22Rv1 (cell line): ENCODE measurements at regions not wholly inside any gene's neighbourhood (a gene's known extent, or its start where the extent isn't known, plus 50 kb on each side); places are given as distances from the start of the nearest gene placed in this dataset.

Experiments
- H3K27ac ChIP-seq: fragments of 450-650 bp; 2 replicates; pipeline ENCODE4 v1.5.1; 2017
- ZFX ChIP-seq: fragments of 450-650 bp; IDR thresholded peaks from 2 replicates; pipeline ENCODE4 v1.6.1; 2017; ENCODE audit warnings: antibody characterized with exemption, borderline replicate concordance
- TF ChIP-seq, protein P1 (sequence below): fragments of 450-650 bp; IDR thresholded peaks from 2 replicates; pipeline ENCODE4 v1.5.1; 2017; ENCODE audit warnings: mild to moderate bottlenecking

DNA sequence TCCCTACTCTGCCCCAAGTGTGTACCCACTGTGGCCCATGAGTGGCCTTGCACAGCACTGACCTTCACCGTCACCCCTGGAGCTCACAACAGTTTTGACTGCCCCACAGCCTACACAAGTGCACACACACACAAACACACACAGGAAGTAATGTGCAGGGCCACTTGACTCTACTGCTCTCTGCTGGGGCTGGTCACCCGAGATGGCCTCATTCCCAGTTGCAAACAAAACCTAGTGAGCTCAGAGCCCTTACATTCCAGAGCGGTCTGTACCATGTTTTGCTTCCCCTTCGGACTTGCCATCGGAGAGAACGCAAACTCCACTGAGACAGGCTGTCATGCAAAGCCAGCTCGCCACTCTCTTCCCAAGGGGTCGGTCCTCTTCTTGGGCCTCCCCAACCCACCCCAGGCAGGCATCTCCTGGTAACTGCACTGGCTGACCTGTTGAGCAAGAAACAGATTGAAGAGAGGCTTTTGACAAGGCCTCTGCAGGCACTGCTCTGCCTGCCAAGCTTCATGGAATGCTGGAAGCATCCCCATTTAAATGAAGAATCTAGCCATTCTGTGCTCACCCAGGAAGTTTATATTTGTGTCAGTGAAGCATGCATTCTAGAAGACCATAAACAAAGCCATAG is 232.0 kb upstream of the IGF1R start:
- no peak for TF ChIP-seq ZFX
- TF ChIP-seq, protein P1, sequence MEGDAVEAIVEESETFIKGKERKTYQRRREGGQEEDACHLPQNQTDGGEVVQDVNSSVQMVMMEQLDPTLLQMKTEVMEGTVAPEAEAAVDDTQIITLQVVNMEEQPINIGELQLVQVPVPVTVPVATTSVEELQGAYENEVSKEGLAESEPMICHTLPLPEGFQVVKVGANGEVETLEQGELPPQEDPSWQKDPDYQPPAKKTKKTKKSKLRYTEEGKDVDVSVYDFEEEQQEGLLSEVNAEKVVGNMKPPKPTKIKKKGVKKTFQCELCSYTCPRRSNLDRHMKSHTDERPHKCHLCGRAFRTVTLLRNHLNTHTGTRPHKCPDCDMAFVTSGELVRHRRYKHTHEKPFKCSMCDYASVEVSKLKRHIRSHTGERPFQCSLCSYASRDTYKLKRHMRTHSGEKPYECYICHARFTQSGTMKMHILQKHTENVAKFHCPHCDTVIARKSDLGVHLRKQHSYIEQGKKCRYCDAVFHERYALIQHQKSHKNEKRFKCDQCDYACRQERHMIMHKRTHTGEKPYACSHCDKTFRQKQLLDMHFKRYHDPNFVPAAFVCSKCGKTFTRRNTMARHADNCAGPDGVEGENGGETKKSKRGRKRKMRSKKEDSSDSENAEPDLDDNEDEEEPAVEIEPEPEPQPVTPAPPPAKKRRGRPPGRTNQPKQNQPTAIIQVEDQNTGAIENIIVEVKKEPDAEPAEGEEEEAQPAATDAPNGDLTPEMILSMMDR = no peak
- H3K27ac ChIP-seq = no peak overlapping the region

DNA sequence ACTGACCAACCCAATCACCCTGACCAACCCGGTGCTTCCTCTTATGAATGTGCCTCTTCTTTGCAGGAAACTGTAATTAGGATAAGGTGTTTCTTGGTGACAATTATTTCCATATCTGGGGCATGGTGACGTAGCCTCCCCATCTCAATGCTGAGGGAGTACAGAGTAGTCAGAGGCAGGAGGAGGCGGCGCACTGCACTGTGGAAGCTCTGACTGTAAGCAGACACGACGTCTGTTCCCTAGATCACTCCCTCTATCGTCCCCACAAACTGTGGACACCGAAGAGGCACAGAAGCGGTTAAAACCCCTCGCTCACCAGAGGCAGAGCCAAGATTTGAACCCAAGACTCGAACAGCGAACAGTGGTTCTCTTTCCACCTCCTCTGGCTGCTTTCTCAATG is 231.0 kb upstream of the IGF1R start:
- no peak overlapping the region for H3K27ac ChIP-seq
- no peak for TF ChIP-seq ZFX
- TF ChIP-seq, protein P1 = no peak

DNA sequence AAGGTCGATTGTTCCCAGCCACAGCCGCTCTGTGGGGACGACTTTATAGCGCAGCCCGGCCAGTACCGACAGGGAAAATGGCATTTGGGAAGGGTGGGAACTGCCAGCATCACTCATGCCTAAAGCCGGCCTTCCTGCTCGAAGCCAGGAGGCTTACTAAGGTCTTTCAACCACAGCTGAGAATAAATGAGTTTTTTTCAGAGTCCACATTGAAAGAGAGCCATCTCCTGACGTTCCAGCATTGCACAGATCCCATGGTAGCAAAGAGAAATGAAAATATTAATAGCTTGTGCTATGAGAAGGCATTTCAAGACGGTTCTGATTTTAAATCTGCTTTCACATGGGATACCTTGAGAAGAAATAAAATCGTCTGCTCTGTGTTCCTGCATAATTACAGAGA is 230.2 kb upstream of the IGF1R start:
- H3K27ac ChIP-seq = no peak overlapping the region
- TF ChIP-seq, protein P1 = no peak
- no peak for TF ChIP-seq ZFX

DNA sequence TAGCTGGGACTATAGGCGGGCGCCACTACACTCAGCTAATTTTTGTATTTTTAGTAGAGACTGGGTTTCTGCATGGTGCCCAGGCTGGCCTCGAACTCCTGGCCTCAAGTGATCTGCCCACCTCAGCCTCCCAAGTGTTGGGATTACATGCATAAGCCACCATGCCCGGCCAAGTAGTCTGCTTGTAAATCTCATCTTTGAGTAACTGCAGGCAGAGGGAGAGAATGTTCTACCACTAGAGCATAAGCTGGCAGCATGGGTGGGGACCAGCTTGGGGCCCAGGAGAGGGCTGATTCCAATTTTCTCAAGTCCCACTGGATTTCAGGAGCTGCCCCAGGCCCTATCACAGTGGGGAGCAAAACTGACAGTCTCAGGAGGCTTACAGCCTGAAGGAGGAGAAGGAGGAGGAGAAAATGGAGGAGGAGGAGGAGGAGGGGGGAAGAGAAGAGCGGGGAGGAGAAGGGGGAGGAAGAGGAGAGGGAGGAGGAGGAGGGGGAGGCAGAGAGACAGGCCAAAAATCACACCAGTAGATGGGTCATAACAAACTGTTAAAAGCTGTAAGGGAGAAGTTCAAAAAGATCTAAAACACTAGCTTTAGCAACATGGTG is 229.1 kb upstream of the IGF1R start:
- TF ChIP-seq, protein P1 = no peak
- TF ChIP-seq ZFX = no peak
- no peak overlapping the region for H3K27ac ChIP-seq

DNA sequence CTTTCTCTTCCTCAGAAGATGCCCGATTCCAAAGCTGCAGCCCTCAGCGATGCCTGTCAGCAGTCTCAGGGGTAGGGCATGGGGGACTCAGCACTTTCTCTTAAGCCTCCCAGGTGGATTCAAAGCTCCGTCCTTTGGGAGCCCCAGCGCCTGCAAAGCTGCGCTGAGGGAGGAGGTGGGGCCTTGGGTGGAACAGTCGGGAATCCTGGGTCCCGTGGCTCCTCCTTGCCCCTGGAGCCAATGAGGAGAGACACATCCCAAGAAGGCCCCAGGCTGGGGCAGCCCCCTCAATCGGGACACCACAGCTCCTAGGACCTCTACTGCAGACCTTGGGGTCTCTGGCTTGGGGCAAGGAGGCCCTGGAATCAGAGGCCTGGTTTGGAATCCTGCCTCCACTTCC is 227.5 kb upstream of the IGF1R start:
- no peak overlapping the region for H3K27ac ChIP-seq
- TF ChIP-seq ZFX = no peak
- TF ChIP-seq, protein P1 = no peak

DNA sequence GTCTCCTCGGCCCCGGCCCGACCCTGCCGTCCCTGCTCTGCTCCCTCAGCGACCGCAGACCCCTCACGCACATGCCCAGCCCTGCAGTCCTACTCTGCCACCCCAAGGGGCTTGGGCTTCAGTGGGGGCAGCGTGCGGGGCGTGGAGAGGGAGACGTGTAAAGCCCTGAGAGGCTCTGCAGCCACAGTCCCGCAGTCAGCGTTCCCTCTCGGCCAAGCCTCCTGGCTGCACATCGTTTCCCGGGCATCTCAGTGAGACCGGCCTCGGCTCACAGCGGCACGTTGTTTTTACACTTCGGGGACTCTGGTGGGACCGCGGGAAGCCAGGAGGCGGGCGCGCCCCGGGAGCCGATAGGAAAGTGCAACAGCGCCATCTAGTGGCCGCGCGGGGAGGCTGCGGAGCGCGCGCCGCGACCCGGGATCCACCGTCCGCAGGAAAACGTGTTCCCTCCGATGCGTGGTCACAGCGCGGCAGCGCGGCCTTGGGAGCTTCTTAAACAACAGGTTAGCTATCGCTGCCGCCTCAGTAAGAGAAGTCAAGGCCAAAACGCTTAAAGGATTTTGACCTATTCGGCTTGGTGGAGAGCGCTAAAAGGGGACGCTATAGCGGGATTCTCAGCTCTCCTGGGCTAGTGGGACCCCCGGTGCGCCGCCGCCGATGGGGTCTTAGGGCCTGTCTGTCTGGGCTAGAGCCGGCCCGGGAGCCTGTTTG is 226.8 kb upstream of the IGF1R start:
- TF ChIP-seq, protein P1 = peak; percentile 95
- no peak for TF ChIP-seq ZFX
- no peak overlapping the region for H3K27ac ChIP-seq

DNA sequence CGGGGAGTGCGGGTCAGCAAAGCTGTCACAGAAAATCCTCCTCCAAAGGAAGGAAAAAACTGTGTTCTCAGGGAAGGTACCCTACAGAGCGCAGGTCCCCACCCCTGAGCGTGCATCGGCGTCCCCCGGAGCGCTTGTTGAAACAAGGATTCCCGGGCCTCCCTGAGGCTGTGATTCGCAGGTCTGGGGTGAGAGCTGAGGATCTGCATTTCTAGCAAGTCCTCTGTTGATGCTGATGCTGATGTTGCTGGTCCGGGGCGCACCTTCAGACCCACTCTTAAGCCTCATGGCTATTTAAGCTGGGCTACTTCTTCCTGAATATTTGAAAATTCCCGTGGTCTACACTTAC is 226.2 kb upstream of the IGF1R start:
- H3K27ac ChIP-seq = no peak overlapping the region
- TF ChIP-seq, protein P1 = no peak
- no peak for TF ChIP-seq ZFX
